Spleen (tissue), 11 donors: ENCODE measurements at regions not wholly inside any gene's neighbourhood (a gene's known extent, or its start where the extent isn't known, plus 50 kb on each side); places are given as distances from the start of the nearest gene placed in this dataset.

Experiments used
- DNase-seq: peaks from one replicate; pipeline ENCODE4 v3.0.0-alpha.2; 2020
- H3K27ac ChIP-seq, 8 donors: fragments of 200-600 bp; sonication (generic) in 7 of 8; 1 replicate in 4 of 8; 2 replicates in 4 of 8; pipeline versions ENCODE4 v1.5.0 to v1.8.0; 2016 to 2021; ENCODE audit warnings: inconsistent platforms in 4 of 8, mild to moderate bottlenecking in 4 of 8, moderate library complexity in 1 of 8
- H3K27me3 ChIP-seq, 7 donors: fragments of 200-600 bp; sonication (generic) in 6 of 7; replicated peaks in 1 of 7; 1 replicate in 4 of 7; 2 replicates in 3 of 7; pipeline versions ENCODE4 v1.5.0 to v1.8.0; 2016 to 2021; ENCODE audit warnings: inconsistent platforms in 3 of 7, mild to moderate bottlenecking in 1 of 7
- H3K36me3 ChIP-seq, 6 donors: fragments of 200-600 bp; sonication (generic) in 5 of 6; 1 replicate in 4 of 6; 2 replicates in 2 of 6; pipeline versions ENCODE4 v1.5.0 to v1.8.0; 2016 to 2021; ENCODE audit warnings: inconsistent platforms in 2 of 6
- H3K4me1 ChIP-seq, 6 donors: fragments of 200-600 bp; sonication (generic) in 5 of 6; 1 replicate in 3 of 6; 2 replicates in 3 of 6; pipeline versions ENCODE4 v1.5.0 to v1.8.0; 2016 to 2021; ENCODE audit warnings: inconsistent platforms in 3 of 6
- H3K4me3 ChIP-seq, 8 donors: fragments of 200-600 bp; sonication (generic) in 7 of 8; 1 replicate in 4 of 8; 2 replicates in 4 of 8; pipeline versions ENCODE4 v1.5.0 to v1.8.0; 2016 to 2021; ENCODE audit warnings: inconsistent platforms in 4 of 8, mild to moderate bottlenecking in 4 of 8, moderate library complexity in 2 of 8
- H3K9me3 ChIP-seq, 8 donors: fragments of 200-600 bp; sonication (generic) in 7 of 8; 1 replicate in 4 of 8; 2 replicates in 4 of 8; pipeline versions ENCODE4 v1.5.0 to v1.8.0; 2016 to 2021; ENCODE audit warnings: inconsistent platforms in 4 of 8
- CTCF ChIP-seq, 11 experiments: fragments of 200-600 bp in 7 of 11; fragments of 450-650 bp in 4 of 11; sonication (generic) in 4 of 11; IDR thresholded peaks in 8 of 11; conservative IDR thresholded peaks in 3 of 11; 1 replicate in 7 of 11; 2 replicates in 4 of 11; pipeline versions ENCODE4 v1.4.0 to v1.8.0; 2016 to 2021; ENCODE audit warnings: antibody characterized with exemption in 11 of 11, inconsistent platforms in 4 of 11, mild to moderate bottlenecking in 1 of 11
- POLR2A ChIP-seq, 3 donors: fragments of 450-650 bp; IDR thresholded peaks; one replicate each; pipeline ENCODE4 v1.5.1; 2017; ENCODE audit warnings: antibody characterized with exemption in 3 of 3, mild to moderate bottlenecking in 1 of 3
- POLR2AphosphoS5 ChIP-seq, 3 donors: sonication (generic); formaldehyde crosslinking; IDR thresholded peaks; one replicate each; pipeline ENCODE4 v1.5.1; 2017; ENCODE audit warnings: antibody characterized with exemption in 3 of 3
- WGBS, 5 donors: extraction: QIAGEN DNeasy Blood & Tissue Kit in 3 of 5; methylation state at CpG; one replicate each; pipeline versions ENCODE4 v1.1.5 to v1.1.7; 2013 to 2018; 5-methylcytosine and 5-hydroxymethylcytosine counted together
- intact Hi-C: fragments of 100-400 bp; cut with DNase I; formaldehyde crosslinking; loops from one replicate; pipeline ENCODE4 v1.15.0; 2023; ENCODE audit warnings: low total_unique reads
- donor health status: healthy with polysubstance abuse.
- donor health status: DM: no; HTN: no; CAD: no; lungs with moderate emphysema.
- donor health status: DM: no; HTN: no; CAD: no.
- donor health status: Bipolar disorder and iron deficiency.
- donor health status: healthy.
- donor health status: DM: no; HTN: no; CAD: no.
- donor health status: DM: yes; HTN: yes; CAD: no.

DNA sequence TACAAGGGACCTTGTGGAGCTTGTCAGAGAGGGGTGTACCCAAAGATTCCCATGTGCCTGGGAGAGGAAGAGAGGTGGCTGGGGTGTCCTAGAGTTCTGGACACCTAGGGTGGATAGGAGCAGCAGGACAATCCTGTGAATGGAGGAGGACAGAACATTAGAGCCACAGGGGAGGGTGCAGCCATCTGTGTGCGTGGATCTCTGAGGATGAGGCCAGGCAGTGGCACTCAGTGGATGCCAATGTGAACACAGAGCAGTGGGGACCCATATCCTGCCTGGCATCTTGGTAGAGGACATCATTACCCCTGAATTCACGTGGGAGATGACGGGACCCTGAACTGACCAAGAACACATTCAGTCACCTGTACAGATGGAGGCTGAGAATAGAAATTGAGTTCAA is 205.3 kb downstream of the CD83 start:
- intact Hi-C loops = no loop called here
- TF ChIP-seq POLR2AphosphoS5 (IDR thresholded peaks at IDR 0.05) = no peak
- TF ChIP-seq CTCF (IDR thresholded peaks at IDR 0.05 in 8 of 11, conservative IDR thresholded peaks at IDR 0.05 in 3 of 11) = no peak
- TF ChIP-seq POLR2A (IDR thresholded peaks at IDR 0.05) = no peak
- Histone ChIP-seq H3K4me3 (no peak overlapping the region), H3K4me1 (no peaks in the 10 kb centered on the region), H3K9me3 (no peaks in the 10 kb centered on the region), H3K27ac (no peak overlapping the region), H3K36me3 (no peaks in the 10 kb centered on the region), H3K27me3 (no peaks in the 10 kb centered on the region)
- no peak for DNase-seq
- WGBS, 5 donors = 89 to 99% (median 96%) methylated on average over 3 of the region's 3 CpGs

- Histone ChIP-seq H3K27me3 (no peaks in the 10 kb centered on the region), H3K36me3 (no peaks in the 10 kb centered on the region), H3K27ac (no peak overlapping the region), H3K4me3 (no peak overlapping the region), H3K4me1 (no peaks in the 10 kb centered on the region), H3K9me3 (no peaks in the 10 kb centered on the region)
- DNase-seq = no peak
- intact Hi-C loops = no loop called here
- WGBS, 5 donors = 83 to 95% (median 87%) methylated on average over 2 of the region's 2 CpGs
- no peak for TF ChIP-seq POLR2AphosphoS5 (IDR thresholded peaks at IDR 0.05)
- TF ChIP-seq CTCF (IDR thresholded peaks at IDR 0.05 in 8 of 11, conservative IDR thresholded peaks at IDR 0.05 in 3 of 11) = no peak
- TF ChIP-seq POLR2A (IDR thresholded peaks at IDR 0.05) = no peak
Measured at GRCh38 chr6:14326774-14327173, 209.2 kb downstream of the CD83 start.

DNA sequence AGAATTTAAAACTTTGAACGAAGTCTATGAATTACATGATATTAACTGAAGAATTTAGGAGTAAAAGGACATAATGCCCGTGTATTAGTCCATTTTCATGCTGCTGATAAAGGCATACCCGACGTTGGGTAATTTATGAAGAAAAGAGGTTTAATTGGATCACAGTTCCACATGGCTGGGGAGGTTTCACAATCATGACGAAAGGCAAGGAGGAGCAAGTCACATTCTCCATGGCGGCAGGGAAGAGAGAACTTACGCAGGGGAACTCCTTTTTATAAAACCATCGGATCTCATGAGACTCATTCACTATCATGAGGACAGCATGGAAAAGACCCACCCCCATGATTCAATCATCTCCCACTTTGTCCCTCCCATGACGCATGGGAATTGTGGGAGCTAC is 210.6 kb downstream of the CD83 start:
- no peak for TF ChIP-seq POLR2A (IDR thresholded peaks at IDR 0.05)
- no peak for TF ChIP-seq POLR2AphosphoS5 (IDR thresholded peaks at IDR 0.05)
- no peak for TF ChIP-seq CTCF (IDR thresholded peaks at IDR 0.05 in 8 of 11, conservative IDR thresholded peaks at IDR 0.05 in 3 of 11)
- intact Hi-C loops = no loop called here
- WGBS, 5 donors = 88 to 95% (median 93%) methylated on average over 9 of the region's 9 CpGs
- Histone ChIP-seq H3K27ac (no peak overlapping the region), H3K9me3 (no peaks in the 10 kb centered on the region), H3K36me3 (no peaks in the 10 kb centered on the region), H3K4me1 (no peaks in the 10 kb centered on the region), H3K4me3 (no peak overlapping the region), H3K27me3 (no peaks in the 10 kb centered on the region)
- no peak for DNase-seq

DNA sequence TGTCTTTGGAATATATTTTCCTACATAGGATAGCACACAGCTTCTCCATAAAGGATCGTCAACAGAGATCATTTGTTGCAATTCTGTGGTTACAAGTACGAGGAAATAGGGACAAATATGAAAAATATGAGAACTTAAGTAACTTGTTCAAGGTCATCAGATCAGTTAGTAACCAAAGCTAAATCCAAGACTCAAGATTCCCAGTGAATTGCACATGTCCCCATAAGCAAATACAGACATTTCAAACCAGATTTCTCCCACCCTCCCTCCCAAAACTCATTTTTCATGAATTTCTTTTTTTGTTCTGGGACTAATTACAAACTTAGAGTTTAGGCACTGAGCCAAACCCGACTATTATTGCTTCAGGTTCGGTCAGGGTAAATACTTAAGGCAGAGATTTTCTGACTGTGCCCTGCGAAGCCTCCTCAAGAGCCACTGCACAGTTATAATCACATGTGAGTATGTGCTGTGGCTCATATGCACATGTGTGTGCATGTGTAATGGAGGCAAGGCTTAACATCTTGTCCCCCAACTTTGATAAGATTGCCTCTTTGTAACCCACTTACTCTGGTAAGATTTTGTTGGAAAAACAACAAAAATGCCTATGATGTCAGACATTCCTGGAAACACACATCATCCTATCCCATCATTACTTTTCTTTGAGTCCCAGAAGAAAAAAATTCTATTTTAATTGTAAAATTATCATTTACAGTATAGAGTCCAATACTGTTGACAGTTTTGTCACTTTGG is 216.2 kb downstream of the CD83 start:
- H3K9me3 ChIP-seq = peaks cover 0 to 7% (median 1%) of the 10 kb centered on the region in 8 donors
- H3K4me3 ChIP-seq = no peak overlapping the region
- TF ChIP-seq CTCF (IDR thresholded peaks at IDR 0.05 in 8 of 11, conservative IDR thresholded peaks at IDR 0.05 in 3 of 11) (no peak), POLR2AphosphoS5 (IDR thresholded peaks at IDR 0.05) (no peak), POLR2A (IDR thresholded peaks at IDR 0.05) (no peak)
- DNase-seq = no peak
- no peaks in the 10 kb centered on the region for H3K36me3 ChIP-seq
- intact Hi-C loops = no loop called here
- no peak overlapping the region for H3K27ac ChIP-seq
- H3K27me3 ChIP-seq = no peaks in the 10 kb centered on the region
- H3K4me1 ChIP-seq = peaks cover 0 to 5% (median 0%) of the 10 kb centered on the region in 6 donors
- WGBS, 5 donors = 43 to 79% (median 63%) methylated on average over 5 of the region's 5 CpGs
